Endodermal cell (in vitro differentiated cells): ENCODE measurements at regions not wholly inside any gene's neighbourhood (a gene's known extent, or its start where the extent isn't known, plus 50 kb on each side); places are given as distances from the start of the nearest gene placed in this dataset.

Source experiments
- DNase-seq: peaks from one replicate; pipeline ENCODE4 v3.0.0-alpha.2; 2017
- H3K27ac ChIP-seq: 2 replicates; pipeline ENCODE4 v1.5.1; 2013; ENCODE audit warnings: mild to moderate bottlenecking, low read depth, low read length, moderate library complexity
- H3K27me3 ChIP-seq: 2 replicates; pipeline ENCODE4 v1.6.1; 2013; ENCODE audit warnings: mild to moderate bottlenecking, low read length, moderate library complexity; ENCODE audit not compliant: insufficient read depth, control insufficient read depth, poor library complexity, severe bottlenecking
- H3K36me3 ChIP-seq: 2 replicates; pipeline ENCODE4 v1.7.0; 2013; ENCODE audit warnings: mild to moderate bottlenecking, low read length, moderate library complexity; ENCODE audit not compliant: control insufficient read depth, insufficient read depth
- H3K4me1 ChIP-seq: one replicate; pipeline ENCODE4 v1.7.0; 2013; ENCODE audit warnings: low read length; ENCODE audit not compliant: control insufficient read depth, insufficient read depth
- H3K4me3 ChIP-seq: 2 replicates; pipeline ENCODE4 v1.5.1; 2013; ENCODE audit warnings: mild to moderate bottlenecking, low read length, moderate library complexity
- H3K9ac ChIP-seq: 2 replicates; pipeline ENCODE4 v1.6.1; 2013; ENCODE audit warnings: mild to moderate bottlenecking, low read length, moderate library complexity; ENCODE audit not compliant: poor library complexity, severe bottlenecking; ENCODE audit errors: extremely low read depth
- H3K9me3 ChIP-seq: 2 replicates; pipeline ENCODE4 v1.6.1; 2013; ENCODE audit warnings: mild to moderate bottlenecking, low read length, moderate library complexity; ENCODE audit not compliant: control insufficient read depth
- H3K27ac Mint-ChIP-seq: 2 replicates; pipeline ENCODE4 v1.8.0; 2020; ENCODE audit warnings: mixed read lengths
- H3K27me3 Mint-ChIP-seq: 2 replicates; pipeline ENCODE4 v1.8.0; 2021; ENCODE audit warnings: mild to moderate bottlenecking, mixed read lengths; ENCODE audit not compliant: insufficient read depth
- H3K36me3 Mint-ChIP-seq: 2 replicates; pipeline ENCODE4 v1.8.0; 2020; ENCODE audit warnings: low read depth, mixed read lengths
- H3K4me1 Mint-ChIP-seq: 2 replicates; pipeline ENCODE4 v1.8.0; 2020; ENCODE audit warnings: mixed read lengths
- H3K4me3 Mint-ChIP-seq: 2 replicates; pipeline ENCODE4 v1.8.0; 2020; ENCODE audit warnings: mild to moderate bottlenecking, moderate library complexity, mixed read lengths
- H3K9me3 Mint-ChIP-seq: 2 replicates; pipeline ENCODE4 v1.8.0; 2020; ENCODE audit warnings: mild to moderate bottlenecking, mixed read lengths
- CTCF ChIP-seq: fragments of 200-600 bp; sonication (generic); conservative IDR thresholded peaks from 2 replicates; pipeline ENCODE4 v1.5.0; 2021; ENCODE audit warnings: antibody characterized with exemption, mild to moderate bottlenecking
- WGBS, 2 experiments: methylation state at CpG; one replicate each; pipeline versions ENCODE4 v1.1.5 to v1.1.7; 2013; ENCODE audit warnings: missing lambda C conversion rate in 2 of 2, mixed read lengths in 1 of 2; ENCODE audit not compliant: insufficient coverage in 1 of 2, insufficient read length in 1 of 2; 5-methylcytosine and 5-hydroxymethylcytosine counted together

GRCh38 chr11:96567176-96567575 lies 177.4 kb downstream of the JRKL start:
- DNase-seq, result no peak
- Histone ChIP-seq H3K4me3 (no peak overlapping the region), H3K4me1 (no peaks in the 10 kb centered on the region), H3K9me3 (no peaks in the 10 kb centered on the region), H3K9ac (no peak overlapping the region), H3K27ac (no peak overlapping the region), H3K36me3 (no peaks in the 10 kb centered on the region), H3K27me3 (no peaks in the 10 kb centered on the region)
- Mint-ChIP-seq H3K27me3 (no peaks in the 10 kb centered on the region), H3K4me3 (no peak overlapping the region), H3K36me3 (no peaks in the 10 kb centered on the region), H3K27ac (no peak overlapping the region), H3K4me1 (peaks cover 9% of the 10 kb centered on the region), H3K9me3 (peaks cover under 1% of the 10 kb centered on the region)
- WGBS, 2 experiments, result 5 to 38% methylated on average over 3 of the region's 4 CpGs
- TF ChIP-seq CTCF, result no peak

GRCh38 chr11:96567667-96568066 lies 177.9 kb downstream of the JRKL start:
- Mint-ChIP-seq H3K36me3 (no peaks in the 10 kb centered on the region), H3K4me1 (peaks cover 9% of the 10 kb centered on the region), H3K27me3 (no peaks in the 10 kb centered on the region), H3K9me3 (peaks cover 5% of the 10 kb centered on the region), H3K4me3 (no peak overlapping the region), H3K27ac (no peak overlapping the region)
- Histone ChIP-seq H3K4me3 (no peak overlapping the region), H3K27ac (no peak overlapping the region), H3K9ac (no peak overlapping the region), H3K9me3 (peaks cover 5% of the 10 kb centered on the region), H3K27me3 (no peaks in the 10 kb centered on the region), H3K4me1 (no peaks in the 10 kb centered on the region), H3K36me3 (no peaks in the 10 kb centered on the region)
- 44% methylated on average over 3 of the region's 3 CpGs; no CpG with 5 or more reads in 1 of the 2 experiments for WGBS, 2 experiments
- TF ChIP-seq CTCF, result no peak
- no peak for DNase-seq

GRCh38 chr11:96576383-96576782 lies 186.6 kb downstream of the JRKL start:
- H3K27ac ChIP-seq, result no peak overlapping the region
- DNase-seq, result no peak
- peaks cover 15% of the 10 kb centered on the region for H3K9me3 Mint-ChIP-seq
- H3K27ac Mint-ChIP-seq, result no peak overlapping the region
- no peak overlapping the region for H3K4me3 Mint-ChIP-seq
- peaks cover 24% of the 10 kb centered on the region for H3K4me1 Mint-ChIP-seq
- H3K4me1 ChIP-seq, result no peaks in the 10 kb centered on the region
- WGBS, 2 experiments, result 96 to 100% methylated on average over 1 to 2 of the region's 2 CpGs
- H3K27me3 Mint-ChIP-seq, result no peaks in the 10 kb centered on the region
- no peak overlapping the region for H3K9ac ChIP-seq
- peaks cover 17% of the 10 kb centered on the region for H3K9me3 ChIP-seq
- H3K36me3 ChIP-seq, result no peaks in the 10 kb centered on the region
- no peaks in the 10 kb centered on the region for H3K27me3 ChIP-seq
- H3K36me3 Mint-ChIP-seq, result peaks cover 4% of the 10 kb centered on the region
- H3K4me3 ChIP-seq, result no peak overlapping the region
- TF ChIP-seq CTCF, result no peak
